ENCODE measurements at regions not wholly inside any gene's neighbourhood (a gene's known extent, or its start where the extent isn't known, plus 50 kb on each side); places are given as distances from the start of the nearest gene placed in this dataset.

- Histone ChIP-seq H3K79me2 (ENCODE audit: insufficient read depth) (no peaks in the 10 kb centered on the region), H3K27ac (no peak overlapping the region), H3K4me2 (ENCODE audit: unreplicated experiment) (no peak overlapping the region), H2AFZ (no peak overlapping the region), H3K9me3 (ENCODE audit: low read depth) (no peaks in the 10 kb centered on the region), H3K36me3 (ENCODE audit: low read depth) (no peaks in the 10 kb centered on the region), H3K4me3 (no peak overlapping the region), H3K9ac (no peak overlapping the region), H3K9me2 (ENCODE audit: insufficient read depth) (no peaks in the 10 kb centered on the region), H3K4me1 (ENCODE audit: insufficient read depth) (no peaks in the 10 kb centered on the region), H4K20me1 (ENCODE audit: insufficient read depth) (no peaks in the 10 kb centered on the region), H3F3A (ENCODE audit: insufficient read depth) (no peaks in the 10 kb centered on the region), H3K27me3 (replicated peaks; ENCODE audit: insufficient read depth) (no peaks in the 10 kb centered on the region)
- in situ Hi-C loops (cut with MboI), result no loop called here
- DNase-seq, result no peak
- whole genome bisulfite sequencing, 2 experiments (ENCODE audit: low coverage in 1 of 2, low lambda C conversion rate in 2 of 2, missing lambda C conversion rate in 2 of 2), result 95 to 99% methylated on average over 3 of the region's 3 CpGs
- TF ChIP-seq EZH2 (IDR thresholded peaks at IDR 0.05; ENCODE audit: insufficient read depth, poor library complexity, severe bottlenecking) (no peak), EZH2phosphoT487 (IDR thresholded peaks at IDR 0.05; ENCODE audit: insufficient read depth, low read depth) (no peak)
Measured at GRCh38 chr1:96510911-96511310, 210.7 kb upstream of the PTBP2 start.

- Histone ChIP-seq H3K9me3 (ENCODE audit: low read depth) (no peaks in the 10 kb centered on the region), H3K36me3 (ENCODE audit: low read depth) (no peaks in the 10 kb centered on the region), H3K4me3 (no peak overlapping the region), H3K4me2 (ENCODE audit: unreplicated experiment) (no peak overlapping the region), H3K4me1 (ENCODE audit: insufficient read depth) (no peaks in the 10 kb centered on the region), H2AFZ (no peak overlapping the region), H3F3A (ENCODE audit: insufficient read depth) (no peaks in the 10 kb centered on the region), H4K20me1 (ENCODE audit: insufficient read depth) (no peaks in the 10 kb centered on the region), H3K9ac (no peak overlapping the region), H3K79me2 (ENCODE audit: insufficient read depth) (no peaks in the 10 kb centered on the region), H3K27ac (no peak overlapping the region), H3K27me3 (replicated peaks; ENCODE audit: insufficient read depth) (no peaks in the 10 kb centered on the region), H3K9me2 (ENCODE audit: insufficient read depth) (no peaks in the 10 kb centered on the region)
- no peak for DNase-seq
- TF ChIP-seq EZH2phosphoT487 (IDR thresholded peaks at IDR 0.05; ENCODE audit: insufficient read depth, low read depth), result no peak
- no peak for TF ChIP-seq EZH2 (IDR thresholded peaks at IDR 0.05; ENCODE audit: insufficient read depth, poor library complexity, severe bottlenecking)
- in situ Hi-C loops (cut with MboI), result no loop called here
- 4% methylated on average over 1 of the region's 1 CpG for WGBS, 2 experiments (ENCODE audit: low coverage in 1 of 2, low lambda C conversion rate in 2 of 2, missing lambda C conversion rate in 2 of 2)
Measured at GRCh38 chr1:96513136-96513535, 208.4 kb upstream of the PTBP2 start.

- Histone ChIP-seq H2AFZ (no peak overlapping the region), H4K20me1 (ENCODE audit: insufficient read depth) (no peaks in the 10 kb centered on the region), H3K9me2 (ENCODE audit: insufficient read depth) (no peaks in the 10 kb centered on the region), H3K79me2 (ENCODE audit: insufficient read depth) (no peaks in the 10 kb centered on the region), H3F3A (ENCODE audit: insufficient read depth) (peaks cover 4% of the 10 kb centered on the region), H3K27ac (no peak overlapping the region), H3K36me3 (ENCODE audit: low read depth) (no peaks in the 10 kb centered on the region), H3K9ac (no peak overlapping the region), H3K4me3 (no peak overlapping the region), H3K4me2 (ENCODE audit: unreplicated experiment) (no peak overlapping the region), H3K9me3 (ENCODE audit: low read depth) (no peaks in the 10 kb centered on the region), H3K27me3 (replicated peaks; ENCODE audit: insufficient read depth) (no peaks in the 10 kb centered on the region), H3K4me1 (ENCODE audit: insufficient read depth) (0 out of 2 replicates have a peak, but pooled peaks cover 7% of the 10 kb centered on the region)
- no peak for DNase-seq
- in situ Hi-C loops (cut with MboI), result no loop called here
- TF ChIP-seq EZH2phosphoT487 (IDR thresholded peaks at IDR 0.05; ENCODE audit: insufficient read depth, low read depth) (no peak), EZH2 (IDR thresholded peaks at IDR 0.05; ENCODE audit: insufficient read depth, poor library complexity, severe bottlenecking) (no peak)
- WGBS, 2 experiments (ENCODE audit: low coverage in 1 of 2, low lambda C conversion rate in 2 of 2, missing lambda C conversion rate in 2 of 2), result 89 to 90% methylated on average over 3 of the region's 3 CpGs
Measured at GRCh38 chr1:96515430-96515829, 206.2 kb upstream of the PTBP2 start.

GRCh38 chr1:96515925-96516324, 205.7 kb upstream of the PTBP2 start:
- no peak overlapping the region for H2AFZ ChIP-seq
- no peak overlapping the region for H3K27ac ChIP-seq
- in situ Hi-C loops (cut with MboI), result no loop called here
- no peak overlapping the region for H3K9ac ChIP-seq
- no peaks in the 10 kb centered on the region for H4K20me1 ChIP-seq (ENCODE audit: insufficient read depth)
- H3K4me1 ChIP-seq (ENCODE audit: insufficient read depth), result 0 out of 2 replicates have a peak, but pooled peaks cover 10% of the 10 kb centered on the region
- H3K79me2 ChIP-seq (ENCODE audit: insufficient read depth), result no peaks in the 10 kb centered on the region
- TF ChIP-seq EZH2phosphoT487 (IDR thresholded peaks at IDR 0.05; ENCODE audit: insufficient read depth, low read depth) (no peak), EZH2 (IDR thresholded peaks at IDR 0.05; ENCODE audit: insufficient read depth, poor library complexity, severe bottlenecking) (no peak)
- H3F3A ChIP-seq (ENCODE audit: insufficient read depth), result peaks cover 9% of the 10 kb centered on the region
- no peaks in the 10 kb centered on the region for H3K9me2 ChIP-seq (ENCODE audit: insufficient read depth)
- H3K9me3 ChIP-seq (ENCODE audit: low read depth), result no peaks in the 10 kb centered on the region
- H3K4me2 ChIP-seq (ENCODE audit: unreplicated experiment), result no peak overlapping the region
- no peaks in the 10 kb centered on the region for H3K27me3 ChIP-seq (replicated peaks; ENCODE audit: insufficient read depth)
- no peak for DNase-seq
- 95 to 100% methylated on average over 1 of the region's 1 CpG for WGBS, 2 experiments (ENCODE audit: low coverage in 1 of 2, low lambda C conversion rate in 2 of 2, missing lambda C conversion rate in 2 of 2)
- H3K36me3 ChIP-seq (ENCODE audit: low read depth), result no peaks in the 10 kb centered on the region
- H3K4me3 ChIP-seq, result no peak overlapping the region
